ENCODE measurements at regions not wholly inside any gene's neighbourhood (a gene's known extent, or its start where the extent isn't known, plus 50 kb on each side); places are given as distances from the start of the nearest gene placed in this dataset.

GRCh38 chr2:114201781-114202180, 240.7 kb upstream of the DPP10 start:
- in situ Hi-C loops (cut with HindIII; ENCODE audit: low pct_unique_long_range_greater_than_20kb, low sequenced_read_pairs) = no loop called here
- DNase-seq (ENCODE audit: low read depth, low spot score) = peak; percentile 15

- in situ Hi-C loops (cut with HindIII; ENCODE audit: low pct_unique_long_range_greater_than_20kb, low sequenced_read_pairs) = no loop called here
- DNase-seq (ENCODE audit: low read depth, low spot score) = no peak
Measured at GRCh38 chr2:114203679-114204078, 238.8 kb upstream of the DPP10 start.

- DNase-seq (ENCODE audit: low read depth, low spot score) = no peak
- in situ Hi-C loops (cut with HindIII; ENCODE audit: low pct_unique_long_range_greater_than_20kb, low sequenced_read_pairs) = no loop called here
Measured at GRCh38 chr2:114213808-114214207, 228.6 kb upstream of the DPP10 start.

GRCh38 chr2:114218383-114218782, 224.1 kb upstream of the DPP10 start:
- in situ Hi-C loops (cut with HindIII; ENCODE audit: low pct_unique_long_range_greater_than_20kb, low sequenced_read_pairs) = no loop called here
- DNase-seq (ENCODE audit: low read depth, low spot score) = no peak

GRCh38 chr2:114219456-114219855, 223.0 kb upstream of the DPP10 start:
- in situ Hi-C loops (cut with HindIII; ENCODE audit: low pct_unique_long_range_greater_than_20kb, low sequenced_read_pairs) = no loop called here

GRCh38 chr2:114222344-114222743, 220.1 kb upstream of the DPP10 start:
- no peak for DNase-seq (ENCODE audit: low read depth, low spot score)
- in situ Hi-C loops (cut with HindIII; ENCODE audit: low pct_unique_long_range_greater_than_20kb, low sequenced_read_pairs) = no loop called here

More at GRCh38 chr2:114219456-114219855, 223.0 kb upstream of the DPP10 start:
- DNase-seq (ENCODE audit: low read depth, low spot score) = no peak

- in situ Hi-C loops (cut with HindIII; ENCODE audit: low pct_unique_long_range_greater_than_20kb, low sequenced_read_pairs) = no loop called here
- no peak for DNase-seq (ENCODE audit: low read depth, low spot score)
Measured at GRCh38 chr2:114231921-114232320, 210.5 kb upstream of the DPP10 start.

GRCh38 chr2:114237331-114237730, 205.1 kb upstream of the DPP10 start:
- no peak for DNase-seq (ENCODE audit: low read depth, low spot score)
- in situ Hi-C loops (cut with HindIII; ENCODE audit: low pct_unique_long_range_greater_than_20kb, low sequenced_read_pairs) = no loop called here

- in situ Hi-C loops (cut with HindIII; ENCODE audit: low pct_unique_long_range_greater_than_20kb, low sequenced_read_pairs) = no loop called here
- no peak for DNase-seq (ENCODE audit: low read depth, low spot score)
Measured at GRCh38 chr2:114238910-114239559, 203.4 kb upstream of the DPP10 start.

GRCh38 chr2:114248648-114249047, 193.8 kb upstream of the DPP10 start:
- in situ Hi-C loops (cut with HindIII; ENCODE audit: low pct_unique_long_range_greater_than_20kb, low sequenced_read_pairs) = no loop called here
- no peak for DNase-seq (ENCODE audit: low read depth, low spot score)

GRCh38 chr2:114252713-114253112, 189.7 kb upstream of the DPP10 start:
- in situ Hi-C loops (cut with HindIII; ENCODE audit: low pct_unique_long_range_greater_than_20kb, low sequenced_read_pairs) = no loop called here
- no peak for DNase-seq (ENCODE audit: low read depth, low spot score)

GRCh38 chr2:114254875-114255274, 187.6 kb upstream of the DPP10 start:
- DNase-seq (ENCODE audit: low read depth, low spot score) = no peak
- in situ Hi-C loops (cut with HindIII; ENCODE audit: low pct_unique_long_range_greater_than_20kb, low sequenced_read_pairs) = no loop called here

GRCh38 chr2:114259389-114259788, 183.1 kb upstream of the DPP10 start:
- no peak for DNase-seq (ENCODE audit: low read depth, low spot score)
- in situ Hi-C loops (cut with HindIII; ENCODE audit: low pct_unique_long_range_greater_than_20kb, low sequenced_read_pairs) = no loop called here

- no peak for DNase-seq (ENCODE audit: low read depth, low spot score)
- in situ Hi-C loops (cut with HindIII; ENCODE audit: low pct_unique_long_range_greater_than_20kb, low sequenced_read_pairs) = no loop called here
Measured at GRCh38 chr2:114261366-114261765, 181.1 kb upstream of the DPP10 start.

- no peak for DNase-seq (ENCODE audit: low read depth, low spot score)
Measured at GRCh38 chr2:114265261-114265660, 177.2 kb upstream of the DPP10 start.

GRCh38 chr2:114274957-114275356, 167.5 kb upstream of the DPP10 start:
- in situ Hi-C loops (cut with HindIII; ENCODE audit: low pct_unique_long_range_greater_than_20kb, low sequenced_read_pairs) = no loop called here
- no peak for DNase-seq (ENCODE audit: low read depth, low spot score)

More at GRCh38 chr2:114265261-114265660, 177.2 kb upstream of the DPP10 start:
- in situ Hi-C loops (cut with HindIII; ENCODE audit: low pct_unique_long_range_greater_than_20kb, low sequenced_read_pairs) = no loop called here

GRCh38 chr2:114281188-114281587, 161.3 kb upstream of the DPP10 start:
- in situ Hi-C loops (cut with HindIII; ENCODE audit: low pct_unique_long_range_greater_than_20kb, low sequenced_read_pairs) = no loop called here
- DNase-seq (ENCODE audit: low read depth, low spot score) = no peak

- in situ Hi-C loops (cut with HindIII; ENCODE audit: low pct_unique_long_range_greater_than_20kb, low sequenced_read_pairs) = no loop called here
- no peak for DNase-seq (ENCODE audit: low read depth, low spot score)
Measured at GRCh38 chr2:114283774-114284173, 158.7 kb upstream of the DPP10 start.

GRCh38 chr2:114286438-114286837, 156.0 kb upstream of the DPP10 start:
- no peak for DNase-seq (ENCODE audit: low read depth, low spot score)
- in situ Hi-C loops (cut with HindIII; ENCODE audit: low pct_unique_long_range_greater_than_20kb, low sequenced_read_pairs) = no loop called here

- no peak for DNase-seq (ENCODE audit: low read depth, low spot score)
- in situ Hi-C loops (cut with HindIII; ENCODE audit: low pct_unique_long_range_greater_than_20kb, low sequenced_read_pairs) = no loop called here
Measured at GRCh38 chr2:114293355-114293754, 149.1 kb upstream of the DPP10 start.

All from SK-MEL-5 (cell line).